DOHH2 (cell line): ENCODE measurements at regions not wholly inside any gene's neighbourhood (a gene's known extent, or its start where the extent isn't known, plus 50 kb on each side); places are given as distances from the start of the nearest gene placed in this dataset.
"Not testable (repeated sequence)": the region's sequence is repeated elsewhere in the genome, so short reads cannot be mapped to it uniquely, and the experiment has no call there.

Experiments used
- H3F3A ChIP-seq: fragments of 200-600 bp; sonication (generic), shearing (Covaris generic); 2 replicates; pipeline ENCODE4 v1.6.0; 2016; ENCODE audit warnings: antibody characterized with exemption, mild to moderate bottlenecking; ENCODE audit not compliant: control insufficient read depth, insufficient read depth
- H3K27ac ChIP-seq: fragments of 200-600 bp; sonication (generic); 2 replicates; pipeline ENCODE4 v1.5.1; 2014; ENCODE audit warnings: low read depth, mild to moderate bottlenecking, low read length, moderate library complexity
- H3K27me3 ChIP-seq: fragments of 200-600 bp; sonication (generic); 2 replicates; pipeline ENCODE4 v1.6.1; 2014; ENCODE audit warnings: mild to moderate bottlenecking, low read length, mixed read lengths; ENCODE audit not compliant: control insufficient read depth
- H3K36me3 ChIP-seq: fragments of 200-600 bp; sonication (generic); 2 replicates; pipeline ENCODE4 v1.6.1; 2014; ENCODE audit warnings: mild to moderate bottlenecking, low read length, moderate library complexity, mixed read lengths; ENCODE audit not compliant: control insufficient read depth
- H3K4me1 ChIP-seq: fragments of 200-600 bp; sonication (generic); 2 replicates; pipeline ENCODE4 v1.6.1; 2014; ENCODE audit warnings: mild to moderate bottlenecking, low read length, mixed read lengths; ENCODE audit not compliant: control insufficient read depth
- H3K4me2 ChIP-seq: fragments of 200-600 bp; sonication (generic); 2 replicates; pipeline ENCODE4 v1.6.0; 2014; ENCODE audit warnings: mild to moderate bottlenecking, low read length, moderate library complexity
- H3K4me3 ChIP-seq: fragments of 200-600 bp; sonication (generic); 2 replicates; pipeline ENCODE4 v1.5.1; 2014; ENCODE audit warnings: mild to moderate bottlenecking, low read length, mixed read lengths
- H3K79me2 ChIP-seq: fragments of 200-600 bp; sonication (generic); 2 replicates; pipeline ENCODE4 v1.6.1; 2014; ENCODE audit warnings: mild to moderate bottlenecking, low read length, mixed read lengths; ENCODE audit not compliant: control insufficient read depth
- H3K9me2 ChIP-seq: fragments of 200-600 bp; sonication (generic); replicated peaks from 2 replicates; pipeline ENCODE4 v1.6.1; 2014; ENCODE audit warnings: mild to moderate bottlenecking, low read length, mixed read lengths; ENCODE audit not compliant: control insufficient read depth
- H3K9me3 ChIP-seq: fragments of 200-600 bp; sonication (generic); 2 replicates; pipeline ENCODE4 v1.6.1; 2014; ENCODE audit warnings: antibody characterized with exemption, low read length, mixed read lengths; ENCODE audit not compliant: control insufficient read depth, insufficient read depth
- H4K20me1 ChIP-seq: fragments of 200-600 bp; sonication (generic); 2 replicates; pipeline ENCODE4 v1.6.0; 2014; ENCODE audit warnings: low read depth, mild to moderate bottlenecking, antibody characterized with exemption, low read length, moderate library complexity; ENCODE audit not compliant: control insufficient read depth, insufficient read depth
- CTCF ChIP-seq: fragments of 200-600 bp; sonication (generic); IDR thresholded peaks from one replicate; pipeline ENCODE4 v1.5.1; 2014; ENCODE audit warnings: antibody characterized with exemption, mild to moderate bottlenecking, low read depth, low read length; ENCODE audit not compliant: poor library complexity, severe bottlenecking
- EZH2phosphoT487 ChIP-seq: fragments of 200-600 bp; sonication (generic); IDR thresholded peaks from 2 replicates; pipeline ENCODE4 v1.6.1; 2017; ENCODE audit warnings: borderline replicate concordance, mild to moderate bottlenecking, antibody characterized with exemption, low read length, moderate library complexity, mixed read lengths

GRCh38 chr6:12490351-12490903 is 200.3 kb downstream of the EDN1 start:
- Histone ChIP-seq H3K79me2 (no peaks in the 10 kb centered on the region), H3K9me3 (no peaks in the 10 kb centered on the region), H4K20me1 (no peaks in the 10 kb centered on the region), H3K9me2 (no peaks in the 10 kb centered on the region), H3K27ac (no peak overlapping the region), H3K4me1 (no peaks in the 10 kb centered on the region), H3K4me3 (no peak overlapping the region), H3K36me3 (no peaks in the 10 kb centered on the region), H3K27me3 (no peaks in the 10 kb centered on the region), H3K4me2 (no peak overlapping the region), H3F3A (no peaks in the 10 kb centered on the region)
- TF ChIP-seq CTCF (no peak), EZH2phosphoT487 (no peak)

GRCh38 chr6:12490904-12491571 is 200.9 kb downstream of the EDN1 start:
- no peaks in the 10 kb centered on the region for H4K20me1 ChIP-seq
- H3K9me2 ChIP-seq = no peaks in the 10 kb centered on the region
- no peak overlapping the region for H3K27ac ChIP-seq
- H3K9me3 ChIP-seq = no peaks in the 10 kb centered on the region
- H3K4me3 ChIP-seq = no peak overlapping the region
- H3K4me1 ChIP-seq = no peaks in the 10 kb centered on the region
- TF ChIP-seq EZH2phosphoT487 = no peak
- TF ChIP-seq CTCF = no peak
- H3F3A ChIP-seq = no peaks in the 10 kb centered on the region
- no peaks in the 10 kb centered on the region for H3K36me3 ChIP-seq
- H3K27me3 ChIP-seq = no peaks in the 10 kb centered on the region
- no peaks in the 10 kb centered on the region for H3K79me2 ChIP-seq
- no peak overlapping the region for H3K4me2 ChIP-seq

GRCh38 chr6:12492929-12493328 is 202.8 kb downstream of the EDN1 start:
- not testable (repeated sequence) for H3K4me1 ChIP-seq, H3K36me3 ChIP-seq, H3K4me3 ChIP-seq, H3K9me3 ChIP-seq, H4K20me1 ChIP-seq, H3K27ac ChIP-seq, H3K27me3 ChIP-seq, H3K79me2 ChIP-seq, H3F3A ChIP-seq, H3K9me2 ChIP-seq, H3K4me2 ChIP-seq

- Histone ChIP-seq H3K79me2 (no peaks in the 10 kb centered on the region), H3K9me3 (no peaks in the 10 kb centered on the region), H3K27me3 (no peaks in the 10 kb centered on the region), H3K4me2 (no peak overlapping the region), H3F3A (no peaks in the 10 kb centered on the region), H3K4me1 (no peaks in the 10 kb centered on the region), H3K36me3 (no peaks in the 10 kb centered on the region), H3K4me3 (no peak overlapping the region), H3K27ac (no peak overlapping the region), H3K9me2 (no peaks in the 10 kb centered on the region), H4K20me1 (no peaks in the 10 kb centered on the region)
- TF ChIP-seq EZH2phosphoT487 = no peak
- TF ChIP-seq CTCF = no peak
These were observed 203.3 kb downstream of the EDN1 start for GRCh38 chr6:12493446-12493845.
